ENCODE measurements at regions not wholly inside any gene's neighbourhood (a gene's known extent, or its start where the extent isn't known, plus 50 kb on each side); places are given as distances from the start of the nearest gene placed in this dataset.
A peak's percentile ranks its signal among the peaks of the same experiment; 100 is the strongest.

GRCh38 chr10:33459602-33460001, 125.1 kb upstream of the NRP1 start:
- H3K9me3 ChIP-seq, result no peaks in the 10 kb centered on the region
- no peak for ATAC-seq

GRCh38 chr10:33455029-33455428, 120.6 kb upstream of the NRP1 start:
- WGBS, 2 donors, result 77 to 82% methylated on average over 2 of the region's 2 CpGs

More at GRCh38 chr10:33459602-33460001, 125.1 kb upstream of the NRP1 start:
- no peak for DNase-seq
- WGBS, 2 donors, result 56 to 59% methylated on average over 5 of the region's 5 CpGs
- no peak for TF ChIP-seq CTCF (IDR thresholded peaks at IDR 0.05)
- Histone ChIP-seq H3K4me3 (no peak overlapping the region), H3K36me3 (no peaks in the 10 kb centered on the region), H3K27me3 (no peaks in the 10 kb centered on the region), H3K4me1 (peaks cover 0 to 31% (median 22%) of the 10 kb centered on the region in 9 donors), H3K27ac (peak overlapping the region in 4 of 10 donors; percentile 36 to 75 (median 70))
- intact Hi-C loops (cut with DNase I), result loop anchor here in 5 of 10 donors (10.0 kb wide), 3 partner anchors 105 to 125 kb away; partner anchors contain the start of gene NRP1 (in 1 of the 5)

GRCh38 chr10:33454554-33454953, 120.1 kb upstream of the NRP1 start:
- H3K4me3 ChIP-seq, result no peak overlapping the region
- no peak for DNase-seq
- no peaks in the 10 kb centered on the region for H3K36me3 ChIP-seq
- no peaks in the 10 kb centered on the region for H3K27me3 ChIP-seq
- peaks cover 0 to 19% (median 0%) of the 10 kb centered on the region in 11 donors for H3K9me3 ChIP-seq
- H3K4me1 ChIP-seq, result peaks cover 0 to 3% (median 0%) of the 10 kb centered on the region in 9 donors
- no peak overlapping the region for H3K27ac ChIP-seq
- TF ChIP-seq CTCF (IDR thresholded peaks at IDR 0.05), result no peak
- intact Hi-C loops (cut with DNase I), result loop anchor here in 3 of 10 donors (10.0 kb wide), 2 partner anchors 100 to 110 kb away; no protein-coding TSS in a partner anchor
- no peak for ATAC-seq
- WGBS, 2 donors, result 89 to 90% methylated on average over 2 of the region's 2 CpGs

More at GRCh38 chr10:33455029-33455428, 120.6 kb upstream of the NRP1 start:
- DNase-seq, result no peak
- Histone ChIP-seq H3K36me3 (no peaks in the 10 kb centered on the region), H3K9me3 (peaks cover 0 to 19% (median 0%) of the 10 kb centered on the region in 11 donors), H3K4me3 (no peak overlapping the region), H3K27me3 (no peaks in the 10 kb centered on the region), H3K27ac (no peak overlapping the region), H3K4me1 (peaks cover 0 to 8% (median 4%) of the 10 kb centered on the region in 9 donors)
- intact Hi-C loops (cut with DNase I), result loop anchor here in 3 of 10 donors (10.0 kb wide), 2 partner anchors 100 to 110 kb away; no protein-coding TSS in a partner anchor
- TF ChIP-seq CTCF (IDR thresholded peaks at IDR 0.05), result no peak
- ATAC-seq, result no peak

GRCh38 chr10:33453081-33454025, 118.9 kb upstream of the NRP1 start:
- Histone ChIP-seq H3K36me3 (no peaks in the 10 kb centered on the region), H3K9me3 (peaks cover 0 to 19% (median 0%) of the 10 kb centered on the region in 11 donors), H3K4me3 (no peak overlapping the region), H3K27me3 (no peaks in the 10 kb centered on the region), H3K4me1 (no peaks in the 10 kb centered on the region), H3K27ac (no peak overlapping the region)
- WGBS, 2 donors, result 91 to 92% methylated on average over 9 of the region's 9 CpGs
- DNase-seq, result no peak
- intact Hi-C loops (cut with DNase I), result loop anchor here in 3 of 10 donors (10.0 kb wide), 2 partner anchors 99 to 109 kb away; no protein-coding TSS in a partner anchor
- no peak for TF ChIP-seq CTCF (IDR thresholded peaks at IDR 0.05)
- no peak for ATAC-seq
